HG02759 (cell line): ENCODE measurements at regions not wholly inside any gene's neighbourhood (a gene's known extent, or its start where the extent isn't known, plus 50 kb on each side); places are given as distances from the start of the nearest gene placed in this dataset.

Experiments used
- ATAC-seq: cut with Tn5 transposase; IDR thresholded peaks from one replicate; pipeline ENCODE4 v1.9.1; 2021; ENCODE audit warnings: mild to moderate bottlenecking, moderate library complexity; ENCODE audit not compliant: unreplicated experiment

- ATAC-seq, result no peak
Measured at GRCh38 chr13:112242777-112243176, 133.4 kb upstream of the SPACA7 start.

DNA sequence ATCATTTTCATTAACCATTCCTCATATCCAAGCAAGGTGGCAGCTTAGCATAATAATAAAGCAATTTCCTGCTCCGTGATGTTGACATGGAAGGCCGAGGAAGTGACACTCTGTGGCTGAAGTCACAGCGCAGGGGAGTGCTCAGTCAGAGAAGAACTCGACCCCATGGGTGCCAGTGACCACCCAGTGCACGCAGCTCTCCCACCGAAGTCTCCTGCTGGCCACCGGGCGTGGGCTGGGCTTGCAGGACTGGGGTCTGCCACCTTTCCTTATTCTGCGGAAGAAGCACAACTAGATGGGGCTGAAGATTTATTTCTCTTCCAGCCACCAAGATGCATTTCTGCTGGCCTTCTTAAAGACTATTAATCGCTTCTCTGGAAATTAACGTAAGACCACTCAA is 132.1 kb upstream of the SPACA7 start:
- ATAC-seq, result no peak

DNA sequence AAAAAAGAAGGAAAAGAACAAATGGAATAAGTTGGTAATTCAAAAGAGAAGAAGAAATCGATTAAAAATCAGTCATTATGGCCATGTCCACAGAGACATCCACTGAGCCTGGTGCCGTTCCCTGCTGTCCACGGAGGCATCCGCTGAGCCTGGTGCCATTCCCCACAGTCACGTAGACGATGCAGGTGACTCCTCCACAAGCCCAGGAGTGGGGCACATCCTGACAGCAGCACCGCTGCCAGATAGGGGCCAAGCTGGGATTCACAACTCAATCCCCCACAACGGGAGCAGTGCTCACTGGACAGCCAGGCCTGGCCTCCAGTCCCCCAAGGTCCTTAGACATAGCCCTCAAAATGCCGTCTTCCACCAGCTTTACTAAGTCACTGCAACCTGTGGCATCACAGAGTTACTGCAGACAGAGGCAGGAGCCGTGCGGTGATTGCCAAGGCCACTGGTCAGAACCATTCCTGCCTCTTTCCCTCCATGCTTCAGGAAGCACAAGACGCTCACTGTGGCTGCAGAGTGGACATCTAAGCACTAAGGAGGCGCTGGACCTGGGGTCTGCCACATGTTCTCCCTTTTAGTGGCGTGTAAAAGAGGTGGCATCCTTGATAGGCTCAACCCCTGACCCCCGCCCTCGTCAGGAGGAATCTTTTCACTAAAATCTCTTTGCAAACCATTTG is 131.5 kb upstream of the SPACA7 start:
- ATAC-seq, result no peak

- no peak for ATAC-seq
Measured at GRCh38 chr13:112245179-112245724, 130.9 kb upstream of the SPACA7 start.

- ATAC-seq, result no peak
Measured at GRCh38 chr13:112245989-112246388, 130.2 kb upstream of the SPACA7 start.

- no peak for ATAC-seq
Measured at GRCh38 chr13:112246731-112247470, 129.3 kb upstream of the SPACA7 start.

GRCh38 chr13:112247471-112248405 is 128.4 kb upstream of the SPACA7 start:
- no peak for ATAC-seq

GRCh38 chr13:112248406-112248760 is 127.8 kb upstream of the SPACA7 start:
- ATAC-seq, result no peak

DNA sequence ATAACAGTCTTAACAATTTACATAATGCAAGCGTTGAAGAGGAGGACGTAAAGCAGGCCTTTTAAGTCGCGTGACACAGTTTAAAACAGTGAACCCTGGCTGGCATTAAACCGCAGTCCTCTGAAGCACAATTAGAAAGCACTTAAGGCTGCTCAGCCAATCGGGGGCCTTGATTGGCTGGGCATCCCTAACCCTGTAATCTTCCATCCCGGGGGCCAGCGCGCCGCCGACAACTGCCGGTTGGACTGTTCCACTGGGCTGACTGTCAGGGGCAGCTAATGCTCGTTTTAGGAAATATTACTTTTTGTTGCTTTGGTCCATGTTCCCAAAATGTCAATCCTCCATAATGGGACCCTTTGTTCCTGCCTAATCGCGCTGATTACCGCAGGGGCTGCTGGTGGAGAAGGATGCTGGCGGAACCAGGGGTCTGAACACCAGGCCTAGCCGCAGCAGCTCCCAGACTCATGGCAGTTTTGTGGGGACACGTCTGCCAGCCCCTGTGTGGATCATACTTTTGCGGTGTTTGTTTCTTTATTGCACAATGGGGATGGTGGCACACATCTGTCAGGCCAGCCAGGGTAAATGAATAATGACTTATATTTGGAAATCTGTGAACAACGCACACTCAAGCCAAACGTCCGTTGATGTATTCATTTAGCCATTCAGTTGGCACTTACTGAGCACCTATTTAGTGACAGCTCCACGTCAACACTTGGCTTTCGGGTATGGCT is 127.1 kb upstream of the SPACA7 start:
- ATAC-seq, result no peak

DNA sequence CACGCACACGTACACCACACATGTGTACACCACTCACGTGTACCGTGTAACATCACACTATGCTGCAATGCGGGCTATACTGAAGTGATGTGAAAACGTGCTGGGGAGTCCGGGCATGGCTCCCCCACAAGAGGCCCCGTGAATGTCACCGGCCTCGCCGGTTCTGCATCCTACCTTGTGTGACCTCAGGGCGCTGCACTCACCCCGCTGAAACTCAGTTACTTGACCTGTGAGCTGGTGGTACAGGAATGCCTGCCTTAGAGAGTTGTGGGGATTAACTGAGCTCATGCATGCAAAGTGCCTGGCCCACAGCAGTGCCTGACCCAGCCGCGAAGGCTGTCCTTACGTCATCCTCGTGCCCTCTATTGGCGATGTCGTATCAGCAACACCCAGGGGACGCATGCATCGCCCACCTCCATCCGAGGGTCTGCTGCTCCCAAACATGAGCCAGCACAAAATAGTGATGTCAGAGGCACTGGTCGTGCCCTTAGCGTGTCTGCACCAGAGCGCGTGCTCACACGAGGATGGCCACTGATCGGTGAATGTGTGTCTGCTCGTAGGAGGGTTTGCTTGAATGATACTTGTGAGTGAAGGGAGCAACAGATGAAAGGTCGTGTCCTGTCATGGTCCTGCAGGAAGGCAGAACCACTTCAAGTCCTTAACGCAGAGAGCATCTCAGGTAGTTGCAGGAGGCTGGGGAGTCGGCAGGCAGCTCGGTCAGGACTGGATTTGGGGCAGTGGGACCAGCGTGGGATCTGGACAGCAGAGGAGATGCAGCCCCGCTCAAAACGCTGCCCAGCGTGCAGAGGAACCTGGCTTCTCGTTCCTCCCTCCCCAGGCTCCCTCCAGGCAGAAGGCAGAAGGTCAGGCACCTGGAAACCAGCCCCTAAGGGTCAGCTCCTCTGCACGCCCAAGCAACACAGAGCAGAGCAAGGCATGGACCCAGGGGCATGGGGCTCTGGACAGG is 126.2 kb upstream of the SPACA7 start:
- ATAC-seq, result no peak

DNA sequence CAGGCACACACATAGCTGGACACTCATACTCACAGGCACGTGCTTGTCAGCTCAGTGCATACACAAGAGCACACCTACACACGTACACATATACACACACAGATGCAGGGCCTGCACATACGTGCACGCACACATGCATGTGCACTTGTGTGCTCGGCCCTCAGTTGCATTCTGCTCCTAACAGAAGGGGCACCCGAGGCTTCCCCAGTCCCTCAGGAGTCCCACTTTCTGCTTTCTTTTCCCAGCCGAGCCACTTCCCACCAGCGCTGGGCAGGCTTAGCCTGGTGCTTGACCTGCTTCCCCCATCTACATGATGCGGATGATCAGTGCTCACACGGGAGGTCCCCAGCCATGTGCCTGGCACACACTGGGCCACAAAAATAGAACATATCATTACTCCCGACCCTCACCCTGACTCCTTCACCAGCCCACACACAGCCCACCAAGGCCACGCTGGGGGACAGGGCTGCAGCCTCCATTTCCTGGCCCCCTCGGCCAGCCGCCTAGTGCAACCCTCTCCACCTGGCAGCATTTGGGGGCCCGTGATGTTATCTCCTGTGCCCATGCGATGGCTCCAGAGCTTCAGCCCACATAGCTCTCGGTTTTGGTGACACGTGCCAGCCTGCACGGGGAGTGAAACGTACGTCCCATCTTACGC is 125.2 kb upstream of the SPACA7 start:
- ATAC-seq, result no peak

- no peak for ATAC-seq
Measured at GRCh38 chr13:112251930-112252585, 124.1 kb upstream of the SPACA7 start.

- ATAC-seq, result no peak
Measured at GRCh38 chr13:112252804-112253590, 123.2 kb upstream of the SPACA7 start.

GRCh38 chr13:112253631-112254030 is 122.5 kb upstream of the SPACA7 start:
- ATAC-seq, result no peak

DNA sequence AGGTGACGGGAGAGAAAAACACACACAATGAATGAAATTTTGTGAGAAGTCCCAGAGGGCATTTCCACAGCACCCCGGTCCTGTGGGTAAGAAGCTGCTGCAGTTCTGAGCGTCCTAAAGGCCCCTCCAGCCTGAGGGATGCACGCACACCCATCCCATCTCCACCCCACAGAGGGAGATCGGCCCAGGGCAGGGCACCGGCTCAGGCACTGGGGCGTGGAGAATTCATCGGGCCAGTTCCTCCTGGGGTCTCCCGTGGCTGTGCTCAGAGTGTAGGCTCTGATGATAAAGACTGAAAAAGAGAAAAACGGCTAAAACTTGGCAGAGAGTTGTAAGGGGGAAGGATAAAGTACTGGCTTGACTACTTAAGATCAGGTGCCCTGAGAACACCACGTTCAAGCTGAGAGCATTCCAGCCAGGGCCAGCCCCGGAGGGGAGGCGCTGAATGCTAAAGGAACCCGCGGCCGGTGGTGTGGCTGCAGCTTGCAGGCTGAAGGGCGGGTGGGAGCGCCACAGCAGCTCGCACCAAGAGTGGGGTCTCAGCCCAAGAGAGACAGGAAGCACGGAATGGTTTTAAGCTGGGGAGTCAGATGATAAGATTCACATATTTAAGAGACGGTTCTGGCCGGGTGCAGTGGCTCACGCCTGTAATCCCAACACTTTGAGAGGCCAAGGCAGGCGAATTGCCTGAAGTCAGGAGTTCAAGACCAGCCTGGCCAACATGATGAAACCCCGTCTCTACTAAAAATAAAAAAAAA is 121.9 kb upstream of the SPACA7 start:
- no peak for ATAC-seq

DNA sequence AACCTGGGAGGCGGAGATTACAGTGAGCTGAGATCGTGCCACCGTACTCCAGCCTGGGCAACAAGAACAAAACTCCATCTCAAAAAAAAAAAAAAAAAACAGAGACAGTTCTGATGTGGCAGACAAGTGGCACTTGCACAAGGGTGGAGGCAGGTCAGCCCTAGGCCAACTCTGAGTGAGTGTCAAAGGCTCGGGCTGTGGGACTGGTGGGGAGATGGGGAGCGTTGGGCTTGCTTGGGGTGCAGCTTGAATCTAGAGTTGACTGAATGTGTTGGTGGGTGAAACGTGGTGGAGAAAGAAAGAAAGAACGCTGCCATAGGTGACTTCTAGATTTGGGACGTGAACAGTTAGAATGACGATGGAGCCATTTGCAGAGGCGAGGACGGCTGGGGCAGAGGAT is 121.3 kb upstream of the SPACA7 start:
- no peak for ATAC-seq

GRCh38 chr13:112255550-112256120 is 120.5 kb upstream of the SPACA7 start:
- no peak for ATAC-seq
